GM19463 (cell line): ENCODE measurements at regions not wholly inside any gene's neighbourhood (a gene's known extent, or its start where the extent isn't known, plus 50 kb on each side); places are given as distances from the start of the nearest gene placed in this dataset.

Source experiments
- ATAC-seq: cut with Tn5 transposase; IDR thresholded peaks from one replicate; pipeline ENCODE4 v1.9.1; 2021; ENCODE audit warnings: mild to moderate bottlenecking, moderate library complexity; ENCODE audit not compliant: unreplicated experiment

- no peak for ATAC-seq
Observed at GRCh38 chr10:121167534-121168243, 316.5 kb downstream of the WDR11 start.

GRCh38 chr10:121168545-121169216 is 317.5 kb downstream of the WDR11 start:
- no peak for ATAC-seq

GRCh38 chr10:121169406-121169805 is 318.2 kb downstream of the WDR11 start:
- no peak for ATAC-seq

GRCh38 chr10:121171825-121172787 is 320.9 kb downstream of the WDR11 start:
- ATAC-seq = no peak

GRCh38 chr10:121179006-121179405 is 327.8 kb downstream of the WDR11 start:
- ATAC-seq = no peak

GRCh38 chr10:121182219-121182618 is 331.1 kb downstream of the WDR11 start:
- ATAC-seq = no peak

- ATAC-seq = no peak
Observed at GRCh38 chr10:121183236-121183635, 332.1 kb downstream of the WDR11 start.

GRCh38 chr10:121183707-121184106 is 332.5 kb downstream of the WDR11 start:
- no peak for ATAC-seq

GRCh38 chr10:121185816-121186455 is 334.8 kb downstream of the WDR11 start:
- no peak for ATAC-seq

- no peak for ATAC-seq
Observed at GRCh38 chr10:121187391-121187790, 336.2 kb downstream of the WDR11 start.

- no peak for ATAC-seq
Observed at GRCh38 chr10:121188005-121188404, 336.8 kb downstream of the WDR11 start.

GRCh38 chr10:121189066-121189465 is 337.9 kb downstream of the WDR11 start:
- no peak for ATAC-seq

GRCh38 chr10:121194696-121195523 is 343.7 kb downstream of the WDR11 start:
- ATAC-seq = no peak

GRCh38 chr10:121195524-121195910 is 344.4 kb downstream of the WDR11 start:
- ATAC-seq = no peak

- ATAC-seq = no peak
Observed at GRCh38 chr10:121199081-121199480, 347.9 kb downstream of the WDR11 start.

GRCh38 chr10:121205625-121206024 is 354.5 kb downstream of the WDR11 start:
- no peak for ATAC-seq

GRCh38 chr10:121211446-121211845 is 360.3 kb downstream of the WDR11 start:
- no peak for ATAC-seq

GRCh38 chr10:121213437-121213836 is 362.3 kb downstream of the WDR11 start:
- no peak for ATAC-seq

- ATAC-seq = no peak
Observed at GRCh38 chr10:121216295-121216694, 365.1 kb downstream of the WDR11 start.

GRCh38 chr10:121216721-121217181 is 365.6 kb downstream of the WDR11 start:
- ATAC-seq = no peak
